GM18870 (cell line): ENCODE measurements at regions not wholly inside any gene's neighbourhood (a gene's known extent, or its start where the extent isn't known, plus 50 kb on each side); places are given as distances from the start of the nearest gene placed in this dataset.

Experiments
- ATAC-seq: cut with Tn5 transposase; IDR thresholded peaks from one replicate; pipeline ENCODE4 v1.9.1; 2021; ENCODE audit warnings: moderate library complexity; ENCODE audit not compliant: unreplicated experiment

- no peak for ATAC-seq
Measured at GRCh38 chr3:31244929-31245817, 287.6 kb upstream of the STT3B start.

GRCh38 chr3:31246293-31247062, 286.2 kb upstream of the STT3B start:
- ATAC-seq = no peak

GRCh38 chr3:31247063-31247447, 285.7 kb upstream of the STT3B start:
- no peak for ATAC-seq

GRCh38 chr3:31247850-31248562, 284.7 kb upstream of the STT3B start:
- peak; percentile 55 for ATAC-seq

GRCh38 chr3:31248563-31248992, 284.1 kb upstream of the STT3B start:
- no peak for ATAC-seq

GRCh38 chr3:31249545-31249944, 283.2 kb upstream of the STT3B start:
- peak; percentile 23 for ATAC-seq

GRCh38 chr3:31250116-31250777, 282.5 kb upstream of the STT3B start:
- ATAC-seq = no peak

- no peak for ATAC-seq
Measured at GRCh38 chr3:31251083-31251482, 281.6 kb upstream of the STT3B start.

- ATAC-seq = peak; percentile 39
Measured at GRCh38 chr3:31252216-31253185, 280.2 kb upstream of the STT3B start.

GRCh38 chr3:31253782-31254181, 278.9 kb upstream of the STT3B start:
- ATAC-seq = no peak

- ATAC-seq = no peak
Measured at GRCh38 chr3:31254483-31254882, 278.2 kb upstream of the STT3B start.

GRCh38 chr3:31255007-31255581, 277.6 kb upstream of the STT3B start:
- no peak for ATAC-seq

- no peak for ATAC-seq
Measured at GRCh38 chr3:31262201-31262600, 270.5 kb upstream of the STT3B start.

- no peak for ATAC-seq
Measured at GRCh38 chr3:31263897-31264296, 268.8 kb upstream of the STT3B start.

- ATAC-seq = no peak
Measured at GRCh38 chr3:31265646-31266428, 266.9 kb upstream of the STT3B start.

GRCh38 chr3:31268868-31269267, 263.9 kb upstream of the STT3B start:
- ATAC-seq = no peak

GRCh38 chr3:31270010-31270409, 262.7 kb upstream of the STT3B start:
- no peak for ATAC-seq

- ATAC-seq = no peak
Measured at GRCh38 chr3:31274326-31275024, 258.2 kb upstream of the STT3B start.
